ENCODE measurements at regions not wholly inside any gene's neighbourhood (a gene's known extent, or its start where the extent isn't known, plus 50 kb on each side); places are given as distances from the start of the nearest gene placed in this dataset.
A peak's percentile ranks its signal among the peaks of the same experiment; 100 is the strongest.

- 30 to 43% methylated on average over 4 of the region's 4 CpGs for WGBS, 2 donors
- ATAC-seq (no peak), DNase-seq (no peak)
- H3K4me3 ChIP-seq: no peak overlapping the region
- H3K27me3 ChIP-seq: no peaks in the 10 kb centered on the region
- no peaks in the 10 kb centered on the region for H3K4me1 ChIP-seq
- intact Hi-C loops (cut with DNase I): no loop called here
- no peak for TF ChIP-seq POLR2A (IDR thresholded peaks at IDR 0.05)
- no peak for TF ChIP-seq CTCF (IDR thresholded peaks at IDR 0.05)
- no peaks in the 10 kb centered on the region for H3K36me3 ChIP-seq (replicated peaks in 1 of 2; ENCODE audit: insufficient read depth in 1 of 2, low read depth in 2 of 2)
- H3K9me3 ChIP-seq: no peaks in the 10 kb centered on the region
- no peak overlapping the region for H3K27ac ChIP-seq
These were observed 158.1 kb upstream of the TENM3 start for GRCh38 chr4:182085051-182085480.

GRCh38 chr4:182089326-182089725 lies 153.9 kb upstream of the TENM3 start:
- Histone ChIP-seq H3K27me3 (no peaks in the 10 kb centered on the region), H3K9me3 (no peaks in the 10 kb centered on the region), H3K4me1 (no peaks in the 10 kb centered on the region), H3K36me3 (replicated peaks in 1 of 2; ENCODE audit: insufficient read depth in 1 of 2, low read depth in 2 of 2) (no peaks in the 10 kb centered on the region), H3K27ac (no peak overlapping the region), H3K4me3 (no peak overlapping the region)
- TF ChIP-seq CTCF (IDR thresholded peaks at IDR 0.05) (peak in 6 of 7 experiments; percentile 26 to 55 (median 36)), POLR2A (IDR thresholded peaks at IDR 0.05) (no peak)
- WGBS, 2 donors: 41 to 50% methylated on average over 2 of the region's 2 CpGs
- ATAC-seq (peak; percentile 45), DNase-seq (peak in 3 of 4 donors; percentile 25 to 54 (median 36))
- intact Hi-C loops (cut with DNase I): no loop called here

- H3K27me3 ChIP-seq: no peaks in the 10 kb centered on the region
- TF ChIP-seq CTCF (IDR thresholded peaks at IDR 0.05) (no peak), POLR2A (IDR thresholded peaks at IDR 0.05) (no peak)
- no peak for ATAC-seq
- intact Hi-C loops (cut with DNase I): no loop called here
- WGBS, 2 donors: 71 to 78% methylated on average over 5 of the region's 5 CpGs
- H3K4me1 ChIP-seq: no peaks in the 10 kb centered on the region
- no peaks in the 10 kb centered on the region for H3K9me3 ChIP-seq
- H3K4me3 ChIP-seq: no peak overlapping the region
- DNase-seq: no peak
- H3K27ac ChIP-seq: no peak overlapping the region
- H3K36me3 ChIP-seq (replicated peaks in 1 of 2; ENCODE audit: insufficient read depth in 1 of 2, low read depth in 2 of 2): no peaks in the 10 kb centered on the region
These were observed 153.0 kb upstream of the TENM3 start for GRCh38 chr4:182090186-182090585.

- ATAC-seq (no peak), DNase-seq (no peak)
- Histone ChIP-seq H3K27ac (no peak overlapping the region), H3K4me3 (no peak overlapping the region), H3K9me3 (no peaks in the 10 kb centered on the region), H3K4me1 (no peaks in the 10 kb centered on the region), H3K36me3 (replicated peaks in 1 of 2; ENCODE audit: insufficient read depth in 1 of 2, low read depth in 2 of 2) (no peaks in the 10 kb centered on the region), H3K27me3 (no peaks in the 10 kb centered on the region)
- no peak for TF ChIP-seq CTCF (IDR thresholded peaks at IDR 0.05)
- TF ChIP-seq POLR2A (IDR thresholded peaks at IDR 0.05): no peak
- intact Hi-C loops (cut with DNase I): no loop called here
- 42 to 53% methylated on average over 5 of the region's 5 CpGs for WGBS, 2 donors
These were observed 152.1 kb upstream of the TENM3 start for GRCh38 chr4:182091128-182091527.

- Histone ChIP-seq H3K27ac (no peak overlapping the region), H3K4me1 (no peaks in the 10 kb centered on the region), H3K27me3 (no peaks in the 10 kb centered on the region), H3K4me3 (no peak overlapping the region), H3K36me3 (replicated peaks in 1 of 2; ENCODE audit: insufficient read depth in 1 of 2, low read depth in 2 of 2) (no peaks in the 10 kb centered on the region), H3K9me3 (no peaks in the 10 kb centered on the region)
- TF ChIP-seq CTCF (IDR thresholded peaks at IDR 0.05): no peak
- TF ChIP-seq POLR2A (IDR thresholded peaks at IDR 0.05): no peak
- ATAC-seq (no peak), DNase-seq (no peak)
- WGBS, 2 donors: 68 to 72% methylated on average over 7 of the region's 7 CpGs
- intact Hi-C loops (cut with DNase I): no loop called here
These were observed 149.8 kb upstream of the TENM3 start for GRCh38 chr4:182093431-182093831.
